IMR-90 (cell line): ENCODE measurements at regions not wholly inside any gene's neighbourhood (a gene's known extent, or its start where the extent isn't known, plus 50 kb on each side); places are given as distances from the start of the nearest gene placed in this dataset.

Source experiments
- ATAC-seq: fragments of 200-7000 bp; cut with Tn5 transposase; 2 replicates; pipeline ENCODE4 v1.9.1; 2020; ENCODE audit warnings: low read depth, mild to moderate bottlenecking, moderate library complexity
- BruUV-seq: library from RNA; stranded (reverse); fragments of 400-500 nt; replicated peaks from 2 replicates; lab custom pipeline; 2021; lab: Mats Ljungman, UMichigan
- CTCF ChIA-PET: fragments of 300-600 bp; formaldehyde crosslinking; extraction: SDS; loops from one replicate; lab custom pipeline; 2021; ENCODE audit warnings: antibody characterized with exemption; lab: Yijun Ruan, JAX
- POLR2A ChIA-PET: fragments of 300-600 bp; sonication (Branson Sonifier 250); formaldehyde crosslinking; loops from one replicate; lab custom pipeline; 2022; ENCODE audit warnings: antibody characterized with exemption; ENCODE audit not compliant: unreplicated experiment; lab: Charles Lee
- DNase-seq: peaks from one replicate; pipeline ENCODE4 v3.0.0; 2013
- H2AFZ ChIP-seq: replicated peaks from 2 replicates; pipeline ENCODE3; 2013; ENCODE audit warnings: low read length, mild to moderate bottlenecking; ENCODE audit not compliant: poor library complexity
- H2AK5ac ChIP-seq: 2 replicates; pipeline ENCODE4 v1.6.1; 2013; ENCODE audit warnings: low read depth, low read length, inconsistent platforms
- H2AK9ac ChIP-seq: replicated peaks from 2 replicates; pipeline ENCODE3; 2013; ENCODE audit warnings: mild to moderate bottlenecking, low read depth, low read length, moderate library complexity; ENCODE audit not compliant: poor library complexity
- H2BK120ac ChIP-seq: 2 replicates; pipeline ENCODE4 v1.6.1; 2013; ENCODE audit warnings: low read depth, low read length, inconsistent platforms
- H2BK15ac ChIP-seq: 3 replicates; pipeline ENCODE4 v1.6.1; 2013; ENCODE audit warnings: low read depth, low read length, inconsistent platforms
- H2BK20ac ChIP-seq: 2 replicates; pipeline ENCODE4 v1.6.1; 2013; ENCODE audit warnings: low read depth, mild to moderate bottlenecking, inconsistent platforms, low read length, moderate library complexity
- H2BK5ac ChIP-seq: 2 replicates; pipeline ENCODE4 v1.6.1; 2013; ENCODE audit warnings: mild to moderate bottlenecking, low read depth, low read length, inconsistent platforms; ENCODE audit not compliant: poor library complexity, severe bottlenecking
- H3K14ac ChIP-seq: replicated peaks from 2 replicates; pipeline ENCODE4 v1.6.1; 2013; ENCODE audit warnings: low read depth, low read length, inconsistent platforms
- H3K18ac ChIP-seq: 2 replicates; pipeline ENCODE4 v1.6.1; 2013; ENCODE audit warnings: low read depth, low read length, control low read depth
- H3K23ac ChIP-seq: 2 replicates; pipeline ENCODE4 v1.6.1; 2013; ENCODE audit warnings: low read depth, low read length, inconsistent platforms
- H3K27ac ChIP-seq: 2 replicates; pipeline ENCODE4 v1.5.1; 2013; ENCODE audit warnings: mild to moderate bottlenecking, control low read depth, low read length; ENCODE audit not compliant: insufficient read depth
- H3K27me3 ChIP-seq: 2 replicates; pipeline ENCODE4 v1.6.1; 2013; ENCODE audit warnings: low read length; ENCODE audit not compliant: control insufficient read depth, insufficient read depth
- H3K36me3 ChIP-seq: 2 replicates; pipeline ENCODE4 v1.6.1; 2013; ENCODE audit warnings: low read length, mixed read lengths; ENCODE audit not compliant: control insufficient read depth, insufficient read depth
- H3K4ac ChIP-seq: 2 replicates; pipeline ENCODE4 v1.6.1; 2013; ENCODE audit warnings: low read depth, low read length, inconsistent platforms
- H3K4me1 ChIP-seq: 2 replicates; pipeline ENCODE4 v1.6.1; 2013; ENCODE audit warnings: low read length, mixed read lengths; ENCODE audit not compliant: control insufficient read depth, insufficient read depth
- H3K4me2 ChIP-seq: 2 replicates; pipeline ENCODE4 v1.6.1; 2013; ENCODE audit warnings: low read depth, mild to moderate bottlenecking, control low read depth, low read length, moderate library complexity
- H3K4me3 ChIP-seq: 2 replicates; pipeline ENCODE4 v1.5.1; 2013; ENCODE audit warnings: low read depth, mild to moderate bottlenecking, control low read depth, low read length, moderate library complexity; ENCODE audit not compliant: insufficient read depth
- H3K56ac ChIP-seq: 2 replicates; pipeline ENCODE4 v1.6.1; 2013; ENCODE audit warnings: low read length, inconsistent platforms; ENCODE audit not compliant: insufficient read depth; ENCODE audit errors: extremely low read depth
- H3K79me1 ChIP-seq, 2 experiments: 2 replicates each; pipeline ENCODE4 v1.6.1; 2013; ENCODE audit warnings: low read length in 2 of 2, inconsistent platforms in 1 of 2, low read depth in 1 of 2
- H3K9ac ChIP-seq: 2 replicates; pipeline ENCODE4 v1.6.1; 2013; ENCODE audit warnings: low read depth, low read length, control low read depth
- H3K9me1 ChIP-seq: 2 replicates; pipeline ENCODE4 v1.6.1; 2013; ENCODE audit warnings: low read length, inconsistent platforms; ENCODE audit not compliant: insufficient read depth
- H3K9me3 ChIP-seq: 2 replicates; pipeline ENCODE4 v1.6.1; 2013; ENCODE audit warnings: low read length; ENCODE audit not compliant: control insufficient read depth, insufficient read depth
- H4K20me1 ChIP-seq: 2 replicates; pipeline ENCODE4 v1.6.1; 2013; ENCODE audit warnings: low read length, inconsistent platforms; ENCODE audit not compliant: insufficient read depth
- H4K5ac ChIP-seq: 2 replicates; pipeline ENCODE4 v1.6.1; 2013; ENCODE audit warnings: mild to moderate bottlenecking, low read depth, low read length, control low read depth
- H4K8ac ChIP-seq, 2 experiments: 2 replicates each; pipeline ENCODE4 v1.6.1; 2013; ENCODE audit warnings: low read depth in 2 of 2, low read length in 2 of 2, control low read depth in 1 of 2, inconsistent platforms in 1 of 2
- H4K91ac ChIP-seq: 2 replicates; pipeline ENCODE4 v1.6.1; 2013; ENCODE audit warnings: low read depth, low read length, inconsistent platforms; ENCODE audit not compliant: insufficient read depth
- CTCF ChIP-seq: conservative IDR thresholded peaks from 2 replicates; pipeline ENCODE4 v1.5.1; 2012; ENCODE audit warnings: mild to moderate bottlenecking, low read depth, low read length, improper control_type of control experiment
- FOS ChIP-seq: fragments of 150-350 bp; IDR thresholded peaks from 2 replicates; pipeline ENCODE4 v1.6.1; 2016; ENCODE audit warnings: low read depth, low read length
- POLR2A ChIP-seq: IDR thresholded peaks from 2 replicates; pipeline ENCODE4 v1.6.1; 2012; ENCODE audit warnings: mild to moderate bottlenecking, low read depth, low read length
- WGBS, 2 experiments: methylation state at CpG; one replicate each; pipeline versions ENCODE4 v1.1.5 to v1.1.7; 2013; ENCODE audit warnings: missing lambda C conversion rate in 2 of 2; ENCODE audit not compliant: insufficient read length in 1 of 2; ENCODE audit errors: extremely low coverage in 2 of 2; 5-methylcytosine and 5-hydroxymethylcytosine counted together
- dilution Hi-C: fragments of 300-500 bp; cut with HindIII; formaldehyde crosslinking; loops from one replicate; pipeline ENCODE4 v1.14.3; 2018; ENCODE audit warnings: low sequenced_read_pairs; ENCODE audit not compliant: unreplicated experiment
- in situ Hi-C: fragments of 300-500 bp; cut with MboI; formaldehyde crosslinking; loops from 3 replicates; pipeline ENCODE4 v1.14.3; 2019; ENCODE audit warnings: low sequenced_read_pairs, inconsistent platforms, mixed read lengths
- intact Hi-C: fragments of 100-400 bp; cut with micrococcal nuclease; formaldehyde crosslinking; loops from 2 replicates; pipeline ENCODE4 v1.10.0; 2022

DNA sequence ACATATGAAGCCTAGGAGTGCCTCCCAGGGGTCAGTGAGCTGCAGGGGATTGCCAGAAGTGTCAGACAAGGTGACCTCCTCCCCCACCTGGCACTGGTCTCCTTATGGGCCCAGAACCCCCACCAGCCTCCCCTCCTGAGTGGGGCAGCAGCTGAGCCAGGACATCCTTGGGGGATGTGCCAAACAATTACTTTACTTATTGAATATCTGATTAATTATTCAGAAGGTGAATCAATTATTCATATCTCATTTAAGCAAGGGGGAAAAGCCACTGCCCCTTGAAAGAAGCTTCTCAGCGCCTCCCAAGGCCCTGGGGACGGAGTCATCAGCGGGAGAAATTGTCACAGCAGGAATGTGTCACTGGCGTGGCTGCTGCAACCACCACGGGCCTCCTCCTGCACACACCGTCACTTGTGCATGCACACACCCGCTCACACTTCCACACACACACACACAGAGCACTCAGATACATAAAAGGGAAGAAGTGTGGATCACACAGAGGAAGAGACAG, 123.4 kb upstream of the MAFB start:
- Histone ChIP-seq H4K91ac (no peak overlapping the region), H3K56ac (no peak overlapping the region), H2BK120ac (no peak overlapping the region), H3K4me1 (no peaks in the 10 kb centered on the region), H3K9me1 (peaks cover 3% of the 10 kb centered on the region; the same call in 1 of the 2 replicates), H3K27me3 (peaks cover 12% of the 10 kb centered on the region; the same call in 1 of the 2 replicates), H3K9ac (no peak overlapping the region), H3K27ac (no peak overlapping the region), H4K20me1 (no peaks in the 10 kb centered on the region; the same call in 1 of the 2 replicates), H3K23ac (no peak overlapping the region), H2BK20ac (no peak overlapping the region), H2BK15ac (no peak overlapping the region), H2AFZ (no peak overlapping the region), H3K14ac (no peak overlapping the region), H3K36me3 (no peaks in the 10 kb centered on the region), H3K4me2 (no peak overlapping the region), H3K79me1 (no peaks in the 10 kb centered on the region), H4K5ac (no peak overlapping the region), H2AK5ac (no peak overlapping the region), H2AK9ac (no peak overlapping the region), H3K18ac (no peak overlapping the region), H4K8ac (no peak overlapping the region), H3K9me3 (no peaks in the 10 kb centered on the region), H3K4ac (no peak overlapping the region), H3K4me3 (no peak overlapping the region), H2BK5ac (no peak overlapping the region)
- DNase-seq: no peak
- ATAC-seq: no peak
- no CpG with 5 or more reads among the region's 7 CpGs for whole genome bisulfite sequencing, 2 experiments
- intact Hi-C loops: no loop called here
- ChIA-PET POLR2A (no interaction called here), CTCF (interaction anchor here (1.1 kb wide), 1 partner anchor 11 kb away, joined by 3 read pairs; no protein-coding TSS in a partner anchor)
- dilution Hi-C loops: no loop called here
- no peak for TF ChIP-seq POLR2A
- TF ChIP-seq FOS: no peak
- no peak for TF ChIP-seq CTCF
- BruUV-seq: no TSS peak
- in situ Hi-C loops: no loop called here
